ENCODE measurements at regions not wholly inside any gene's neighbourhood (a gene's known extent, or its start where the extent isn't known, plus 50 kb on each side); places are given as distances from the start of the nearest gene placed in this dataset.
"Not testable (repeated sequence)": the region's sequence is repeated elsewhere in the genome, so short reads cannot be mapped to it uniquely, and the experiment has no call there.

DNA sequence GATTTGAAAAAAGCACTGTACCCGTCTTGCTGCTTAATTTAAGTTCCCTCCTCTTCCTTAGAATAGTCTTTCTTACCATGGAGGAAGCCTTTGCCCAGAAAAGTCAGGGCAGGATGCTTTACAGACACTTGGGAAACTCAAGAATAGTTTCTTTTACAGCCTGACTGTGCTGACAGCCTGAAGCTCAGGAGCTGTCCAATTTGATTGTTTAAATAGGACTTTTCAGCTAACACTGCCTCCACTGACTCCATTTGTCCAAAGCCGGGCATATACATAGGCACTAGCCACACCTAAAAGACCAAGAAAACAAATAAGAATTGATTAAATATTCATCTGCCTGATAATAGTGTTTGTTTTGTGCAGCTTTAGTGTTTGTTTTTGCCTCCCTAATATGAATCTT is 110.9 kb upstream of the L3MBTL4 start:
- 55 to 56% methylated on average over 1 of the region's 2 CpGs for WGBS, 2 experiments (ENCODE audit: insufficient coverage in 2 of 2)
- Histone ChIP-seq H3K4me3 (ENCODE audit: extremely low read depth, insufficient read depth, low read length, poor library complexity, severe bottlenecking) (no peak overlapping the region), H3K27ac (ENCODE audit: low read depth, low read length, severe bottlenecking) (no peak overlapping the region), H3K36me3 (ENCODE audit: control insufficient read depth, insufficient read depth, low read length) (no peaks in the 10 kb centered on the region), H3K9me3 (ENCODE audit: control insufficient read depth, low read length) (no peaks in the 10 kb centered on the region), H3K4me1 (ENCODE audit: control insufficient read depth, insufficient read depth, low read length, poor library complexity, severe bottlenecking) (no peaks in the 10 kb centered on the region)

DNA sequence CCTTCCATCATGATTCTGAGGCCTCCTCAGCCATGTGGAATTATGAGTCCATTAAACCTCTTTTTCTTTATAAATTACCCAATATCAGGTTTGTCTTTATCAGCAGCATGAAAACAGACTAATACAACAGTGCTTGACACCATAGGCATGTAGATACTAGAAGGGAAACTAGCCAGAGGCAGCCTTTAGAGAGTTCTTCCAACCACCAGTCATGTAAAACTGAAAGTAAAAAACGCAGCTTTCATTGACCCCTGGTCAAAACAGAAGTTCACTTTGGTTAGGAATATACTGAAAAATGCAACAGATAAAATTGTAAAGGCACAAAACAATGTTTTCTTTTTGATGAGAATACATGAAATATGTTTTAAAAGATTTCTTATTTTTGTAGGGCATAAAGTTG is 122.8 kb upstream of the L3MBTL4 start:
- Histone ChIP-seq H3K27ac (ENCODE audit: low read depth, low read length, severe bottlenecking) (no peak overlapping the region), H3K36me3 (ENCODE audit: control insufficient read depth, insufficient read depth, low read length) (no peaks in the 10 kb centered on the region), H3K9me3 (ENCODE audit: control insufficient read depth, low read length) (peaks cover 7% of the 10 kb centered on the region), H3K4me1 (ENCODE audit: control insufficient read depth, insufficient read depth, low read length, poor library complexity, severe bottlenecking) (peaks cover 9% of the 10 kb centered on the region), H3K4me3 (ENCODE audit: extremely low read depth, insufficient read depth, low read length, poor library complexity, severe bottlenecking) (no peak overlapping the region)
- no CpG with 5 or more reads among the region's 1 CpG for WGBS, 2 experiments (ENCODE audit: insufficient coverage in 2 of 2)

DNA sequence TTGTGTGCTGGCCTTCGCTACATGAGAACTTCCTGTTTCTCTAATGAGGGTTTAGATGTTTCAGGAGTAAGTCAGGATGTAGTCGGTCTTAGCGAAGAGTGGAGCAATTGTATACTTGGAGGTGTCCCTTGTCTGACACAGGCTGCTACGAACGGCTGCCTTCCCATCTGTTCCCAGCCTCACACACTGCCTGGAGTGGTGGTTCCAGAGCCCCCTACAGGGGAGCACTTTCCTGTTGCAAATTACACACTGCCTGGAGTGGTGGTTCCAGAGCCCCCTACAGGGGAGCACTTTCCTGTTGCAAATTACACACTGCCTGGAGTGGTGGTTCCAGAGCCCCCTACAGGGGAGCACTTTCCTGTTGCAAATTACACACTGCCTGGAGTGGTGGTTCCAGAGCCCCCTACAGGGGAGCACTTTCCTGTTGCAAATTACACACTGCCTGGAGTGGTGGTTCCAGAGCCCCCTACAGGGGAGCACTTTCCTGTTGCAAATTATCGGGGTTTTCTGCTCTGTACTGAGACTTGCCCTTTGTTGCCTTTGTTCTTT is 126.5 kb upstream of the L3MBTL4 start:
- not testable (repeated sequence) for H3K36me3 ChIP-seq (ENCODE audit: control insufficient read depth, insufficient read depth, low read length)
- peak overlapping the region; percentile 64 for H3K27ac ChIP-seq (ENCODE audit: low read depth, low read length, severe bottlenecking)
- WGBS, 2 experiments (ENCODE audit: insufficient coverage in 2 of 2): 54 to 91% methylated on average over 1 to 3 of the region's 6 CpGs

DNA sequence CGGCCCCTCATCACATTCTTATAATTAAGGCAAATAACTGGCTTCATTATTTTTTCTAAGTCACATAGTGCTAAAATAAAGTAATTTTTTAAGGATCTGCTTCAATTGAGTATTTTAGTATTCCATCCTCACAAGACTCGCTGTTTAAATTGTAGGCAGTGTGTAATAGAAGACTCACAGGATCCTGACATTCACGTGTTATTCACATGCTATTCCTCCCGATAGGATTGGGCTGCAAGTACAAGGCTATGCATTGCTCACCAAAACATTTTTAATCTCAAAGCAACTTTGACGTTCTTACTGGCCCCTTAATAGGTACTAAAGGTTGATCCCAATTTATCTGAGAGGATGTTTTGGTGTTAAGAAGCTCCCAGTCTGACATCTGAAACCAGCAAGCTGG is 127.6 kb upstream of the L3MBTL4 start:
- WGBS, 2 experiments (ENCODE audit: insufficient coverage in 2 of 2): 90% methylated on average over 3 of the region's 5 CpGs; no CpG with 5 or more reads in 1 of the 2 experiments
- H3K27ac ChIP-seq (ENCODE audit: low read depth, low read length, severe bottlenecking): no peak overlapping the region

More for the DNA sequence above, 126.5 kb upstream of the L3MBTL4 start:
- H3K9me3 ChIP-seq (ENCODE audit: control insufficient read depth, low read length); H3K4me3 ChIP-seq (ENCODE audit: extremely low read depth, insufficient read depth, low read length, poor library complexity, severe bottlenecking); H3K4me1 ChIP-seq (ENCODE audit: control insufficient read depth, insufficient read depth, low read length, poor library complexity, severe bottlenecking): not testable (repeated sequence)

DNA sequence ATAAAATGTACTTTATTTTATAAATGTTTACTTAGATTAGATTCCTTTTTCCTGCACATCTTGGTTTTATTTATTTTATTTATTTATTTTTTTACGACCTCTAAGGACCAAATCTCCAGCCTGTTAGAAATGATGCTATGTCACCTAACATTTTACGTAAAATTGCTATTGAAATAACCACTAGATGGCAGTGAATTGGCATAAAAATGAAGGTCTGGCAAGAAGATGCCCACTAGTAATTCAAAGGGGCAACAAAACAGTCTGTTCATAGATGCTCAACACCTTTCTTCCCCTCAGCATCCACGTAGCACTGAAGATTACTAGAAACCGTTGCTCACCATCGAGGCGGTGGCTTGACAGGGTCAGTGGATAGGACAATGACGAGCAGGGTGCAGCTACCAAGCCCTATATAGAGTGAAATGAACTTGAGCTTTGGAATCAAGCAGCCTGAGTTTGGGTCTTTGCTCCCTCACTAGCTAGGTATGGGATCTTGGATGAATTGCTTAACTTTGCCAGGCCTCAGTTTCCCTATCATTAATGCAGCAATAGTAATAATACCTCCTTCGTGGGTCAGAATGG is 128.7 kb upstream of the L3MBTL4 start:
- Histone ChIP-seq H3K9me3 (ENCODE audit: control insufficient read depth, low read length) (no peaks in the 10 kb centered on the region), H3K4me1 (ENCODE audit: control insufficient read depth, insufficient read depth, low read length, poor library complexity, severe bottlenecking) (peaks cover 9% of the 10 kb centered on the region), H3K36me3 (ENCODE audit: control insufficient read depth, insufficient read depth, low read length) (no peaks in the 10 kb centered on the region), H3K27ac (ENCODE audit: low read depth, low read length, severe bottlenecking) (no peak overlapping the region), H3K4me3 (ENCODE audit: extremely low read depth, insufficient read depth, low read length, poor library complexity, severe bottlenecking) (no peak overlapping the region)
- 46 to 50% methylated on average over 3 to 5 of the region's 8 CpGs for WGBS, 2 experiments (ENCODE audit: insufficient coverage in 2 of 2)

More for the DNA sequence above, 127.6 kb upstream of the L3MBTL4 start:
- H3K4me3 ChIP-seq (ENCODE audit: extremely low read depth, insufficient read depth, low read length, poor library complexity, severe bottlenecking): no peak overlapping the region
- H3K9me3 ChIP-seq (ENCODE audit: control insufficient read depth, low read length): no peaks in the 10 kb centered on the region
- H3K4me1 ChIP-seq (ENCODE audit: control insufficient read depth, insufficient read depth, low read length, poor library complexity, severe bottlenecking): peaks cover 9% of the 10 kb centered on the region
- no peaks in the 10 kb centered on the region for H3K36me3 ChIP-seq (ENCODE audit: control insufficient read depth, insufficient read depth, low read length)

DNA sequence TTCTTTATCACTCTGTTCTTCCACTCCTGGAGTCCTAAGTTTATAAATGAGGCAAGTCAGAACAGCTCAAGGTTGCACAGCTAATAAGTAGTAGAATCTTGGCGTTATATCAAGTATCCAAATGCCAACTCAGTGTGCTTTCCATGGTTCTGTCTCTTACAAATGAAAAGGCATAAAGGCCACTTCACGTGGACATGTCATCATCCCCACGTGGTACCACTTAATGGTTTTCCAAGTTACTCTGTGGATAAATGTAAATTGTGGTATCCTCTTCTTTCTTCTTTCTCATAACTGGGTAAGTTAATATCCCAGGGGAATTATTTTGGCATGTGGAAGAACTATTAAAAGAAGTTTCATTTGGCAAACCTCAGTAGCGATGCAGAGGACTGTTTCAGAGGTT is 131.5 kb upstream of the L3MBTL4 start:
- H3K27ac ChIP-seq (ENCODE audit: low read depth, low read length, severe bottlenecking): no peak overlapping the region
- WGBS, 2 experiments (ENCODE audit: insufficient coverage in 2 of 2): 96% methylated on average over 2 to 4 of the region's 4 CpGs

DNA sequence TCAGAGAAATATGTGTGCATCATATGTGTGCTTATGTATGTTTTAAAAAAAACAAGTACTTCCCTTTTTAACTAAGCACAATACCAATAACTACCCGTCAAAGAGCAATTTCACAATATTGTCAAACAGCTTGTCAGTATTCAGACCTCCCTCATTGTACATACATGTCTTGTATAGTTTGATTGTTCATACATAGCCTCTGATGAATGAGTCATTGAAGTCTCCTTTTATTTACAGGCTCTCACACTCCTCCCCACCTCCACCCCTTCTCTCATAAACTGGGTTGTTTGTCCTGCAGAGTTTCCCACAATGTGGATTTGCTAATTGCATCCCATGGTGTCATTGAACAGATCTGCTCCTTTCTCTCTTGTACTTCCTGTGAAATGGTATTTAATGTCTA is 132.8 kb upstream of the L3MBTL4 start:
- Histone ChIP-seq H3K9me3 (ENCODE audit: control insufficient read depth, low read length) (peaks cover 5% of the 10 kb centered on the region), H3K27ac (ENCODE audit: low read depth, low read length, severe bottlenecking) (no peak overlapping the region), H3K36me3 (ENCODE audit: control insufficient read depth, insufficient read depth, low read length) (no peaks in the 10 kb centered on the region), H3K4me3 (ENCODE audit: extremely low read depth, insufficient read depth, low read length, poor library complexity, severe bottlenecking) (no peak overlapping the region), H3K4me1 (ENCODE audit: control insufficient read depth, insufficient read depth, low read length, poor library complexity, severe bottlenecking) (no peaks in the 10 kb centered on the region)
- WGBS, 2 experiments (ENCODE audit: insufficient coverage in 2 of 2): no CpG with 5 or more reads among the region's 1 CpG

More for the DNA sequence above, 131.5 kb upstream of the L3MBTL4 start:
- H3K4me1 ChIP-seq (ENCODE audit: control insufficient read depth, insufficient read depth, low read length, poor library complexity, severe bottlenecking): no peaks in the 10 kb centered on the region
- no peaks in the 10 kb centered on the region for H3K36me3 ChIP-seq (ENCODE audit: control insufficient read depth, insufficient read depth, low read length)
- H3K9me3 ChIP-seq (ENCODE audit: control insufficient read depth, low read length): peaks cover 3% of the 10 kb centered on the region
- no peak overlapping the region for H3K4me3 ChIP-seq (ENCODE audit: extremely low read depth, insufficient read depth, low read length, poor library complexity, severe bottlenecking)

DNA sequence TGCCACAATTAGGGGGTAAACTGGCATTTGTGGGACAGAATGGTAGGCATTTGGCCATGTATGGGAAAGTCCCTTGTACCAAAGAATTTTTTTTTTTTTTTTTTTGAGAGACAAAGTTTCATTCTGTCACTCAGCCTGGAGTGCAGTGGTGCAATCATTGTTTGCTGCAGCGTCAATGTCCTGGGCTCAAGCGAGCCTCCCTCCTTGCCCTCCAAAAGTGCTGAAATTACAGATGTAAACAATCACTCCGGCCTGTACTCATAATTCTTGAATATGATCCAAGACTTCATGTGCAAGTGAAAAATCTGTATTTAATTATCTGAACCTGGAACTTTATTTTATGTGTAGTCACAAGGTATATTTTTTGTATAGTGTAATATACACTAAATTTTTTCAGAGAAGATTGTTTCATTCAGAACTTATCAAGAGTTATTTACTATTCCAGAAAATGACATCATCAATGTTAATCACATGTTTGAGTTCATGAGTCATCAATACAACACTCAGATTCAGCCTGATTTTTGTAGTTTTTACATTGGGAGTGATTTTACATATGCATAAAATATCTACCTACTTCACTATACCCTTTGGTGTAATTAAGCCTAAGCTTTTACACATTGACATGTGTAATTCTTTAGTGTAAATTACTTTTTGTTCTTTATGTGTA is 138.7 kb upstream of the L3MBTL4 start:
- H3K36me3 ChIP-seq (ENCODE audit: control insufficient read depth, insufficient read depth, low read length): no peaks in the 10 kb centered on the region
- 71 to 100% methylated on average over 2 of the region's 3 CpGs for whole genome bisulfite sequencing, 2 experiments (ENCODE audit: insufficient coverage in 2 of 2)
- no peak overlapping the region for H3K27ac ChIP-seq (ENCODE audit: low read depth, low read length, severe bottlenecking)
- H3K9me3 ChIP-seq (ENCODE audit: control insufficient read depth, low read length): peaks cover 5% of the 10 kb centered on the region
- H3K4me3 ChIP-seq (ENCODE audit: extremely low read depth, insufficient read depth, low read length, poor library complexity, severe bottlenecking): no peak overlapping the region
- peaks cover 15% of the 10 kb centered on the region for H3K4me1 ChIP-seq (ENCODE audit: control insufficient read depth, insufficient read depth, low read length, poor library complexity, severe bottlenecking)

DNA sequence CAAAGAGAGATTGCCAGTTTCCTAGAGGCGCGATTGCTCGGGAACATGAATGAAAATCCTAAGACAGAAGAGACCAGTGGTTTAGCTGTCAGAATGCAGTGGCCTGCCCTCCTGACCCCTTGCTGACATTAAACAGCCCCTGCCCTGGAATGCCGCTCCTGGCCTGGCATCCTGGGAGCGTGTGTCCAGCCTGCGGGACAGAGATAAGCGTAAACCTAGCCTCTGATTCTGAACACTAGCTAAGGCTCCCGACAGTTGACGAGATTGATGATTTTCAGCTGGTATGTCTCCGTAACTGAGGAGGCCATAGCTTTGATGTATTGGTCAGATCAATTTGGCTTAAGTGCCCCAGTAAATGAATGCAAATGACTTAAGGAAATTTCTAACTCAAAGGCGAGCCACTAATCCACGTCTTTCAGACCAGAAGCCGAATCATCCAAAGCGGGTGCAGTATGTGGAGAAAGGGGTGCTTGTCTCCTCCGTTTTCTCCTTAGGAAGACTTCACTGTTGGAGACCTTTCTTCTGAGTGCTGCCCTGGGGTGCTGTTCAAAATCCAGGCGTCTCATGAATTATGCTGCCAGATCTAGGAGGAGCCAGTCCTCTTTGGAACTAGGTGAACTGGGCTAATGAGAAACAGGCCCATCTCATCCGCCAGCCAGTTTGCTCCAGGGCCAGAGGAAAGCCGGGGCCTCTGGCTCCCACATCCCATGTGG is 142.5 kb upstream of the L3MBTL4 start:
- 42 to 46% methylated on average over 13 to 15 of the region's 18 CpGs for WGBS, 2 experiments (ENCODE audit: insufficient coverage in 2 of 2)
- Histone ChIP-seq H3K36me3 (ENCODE audit: control insufficient read depth, insufficient read depth, low read length) (no peaks in the 10 kb centered on the region), H3K4me1 (ENCODE audit: control insufficient read depth, insufficient read depth, low read length, poor library complexity, severe bottlenecking) (peaks cover 15% of the 10 kb centered on the region), H3K9me3 (ENCODE audit: control insufficient read depth, low read length) (no peaks in the 10 kb centered on the region), H3K27ac (ENCODE audit: low read depth, low read length, severe bottlenecking) (peak overlapping the region; percentile 97), H3K4me3 (ENCODE audit: extremely low read depth, insufficient read depth, low read length, poor library complexity, severe bottlenecking) (no peak overlapping the region)

DNA sequence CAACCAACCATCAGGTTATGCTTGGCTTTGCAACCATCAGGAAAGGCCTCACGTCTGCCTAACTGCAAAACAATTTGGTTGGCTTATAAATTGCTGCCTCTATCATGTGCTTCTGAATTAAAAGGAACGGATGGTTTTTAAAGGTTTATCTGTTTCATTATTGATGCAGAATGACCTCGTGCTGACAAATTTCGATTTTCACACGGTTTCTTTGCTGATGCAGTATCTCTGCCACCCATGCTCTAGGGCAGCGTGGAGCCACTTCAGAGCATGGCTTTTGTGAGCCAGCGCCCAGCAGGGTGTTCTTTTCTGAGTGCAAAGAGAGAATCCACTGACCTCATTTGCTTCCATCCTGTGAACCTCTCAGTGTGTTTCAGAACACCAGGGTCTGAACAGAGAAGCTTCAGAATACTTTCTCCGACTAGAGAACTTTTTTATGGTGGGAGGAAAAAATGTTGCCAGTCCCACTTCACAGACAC is 143.1 kb upstream of the L3MBTL4 start:
- peak overlapping the region; percentile 97 for H3K27ac ChIP-seq (ENCODE audit: low read depth, low read length, severe bottlenecking)
- H3K4me3 ChIP-seq (ENCODE audit: extremely low read depth, insufficient read depth, low read length, poor library complexity, severe bottlenecking): no peak overlapping the region

More for the DNA sequence above, 143.1 kb upstream of the L3MBTL4 start:
- Histone ChIP-seq H3K9me3 (ENCODE audit: control insufficient read depth, low read length) (no peaks in the 10 kb centered on the region), H3K36me3 (ENCODE audit: control insufficient read depth, insufficient read depth, low read length) (no peaks in the 10 kb centered on the region), H3K4me1 (ENCODE audit: control insufficient read depth, insufficient read depth, low read length, poor library complexity, severe bottlenecking) (peaks cover 15% of the 10 kb centered on the region)
- WGBS, 2 experiments (ENCODE audit: insufficient coverage in 2 of 2): 52 to 57% methylated on average over 6 to 7 of the region's 8 CpGs
